AG09319 (cell line): ENCODE measurements at regions not wholly inside any gene's neighbourhood (a gene's known extent, or its start where the extent isn't known, plus 50 kb on each side); places are given as distances from the start of the nearest gene placed in this dataset.

ENCODE experiments used
- DNase-seq: peaks from one replicate; pipeline ENCODE4 v3.0.0-alpha.2; 2010; ENCODE audit warnings: low read depth; ENCODE audit errors: extremely low read depth
- CTCF ChIP-seq: IDR thresholded peaks from 2 replicates; pipeline ENCODE4 v1.5.1; 2011; ENCODE audit warnings: low read depth, mild to moderate bottlenecking, inconsistent platforms, low read length, moderate library complexity

- TF ChIP-seq CTCF: no peak
- no peak for DNase-seq
Observed at GRCh38 chr4:173930329-173930967, 353.0 kb downstream of the FBXO8 start.

- TF ChIP-seq CTCF: no peak
- DNase-seq: no peak
Observed at GRCh38 chr4:173929921-173930320, 353.5 kb downstream of the FBXO8 start.

GRCh38 chr4:173924561-173924960 is 358.9 kb downstream of the FBXO8 start:
- no peak for TF ChIP-seq CTCF
- DNase-seq: no peak

- TF ChIP-seq CTCF: no peak
- DNase-seq: no peak
Observed at GRCh38 chr4:173919861-173920260, 363.6 kb downstream of the FBXO8 start.

GRCh38 chr4:173919196-173919595 is 364.3 kb downstream of the FBXO8 start:
- TF ChIP-seq CTCF: no peak
- DNase-seq: no peak

GRCh38 chr4:173917255-173917960 is 366.1 kb downstream of the FBXO8 start:
- no peak for DNase-seq
- no peak for TF ChIP-seq CTCF

- TF ChIP-seq CTCF: no peak
- no peak for DNase-seq
Observed at GRCh38 chr4:173913496-173913895, 370.0 kb downstream of the FBXO8 start.
